Liver (tissue), 8 donors: ENCODE measurements at regions not wholly inside any gene's neighbourhood (a gene's known extent, or its start where the extent isn't known, plus 50 kb on each side); places are given as distances from the start of the nearest gene placed in this dataset.

Experiments used
- DNase-seq: peaks from one replicate; pipeline ENCODE4 v3.0.0-alpha.2; 2017; ENCODE audit warnings: low spot score
- H3K27ac ChIP-seq, 2 donors: one replicate each; pipeline ENCODE4 v1.7.0; 2013; ENCODE audit warnings: inconsistent platforms in 2 of 2, low read length in 2 of 2, control low read depth in 1 of 2, low read depth in 1 of 2, mild to moderate bottlenecking in 1 of 2
- H3K27me3 ChIP-seq, 4 donors: one replicate each; pipeline versions ENCODE4 v1.6.1 to v1.7.0; 2013; ENCODE audit warnings: low read length in 3 of 4, inconsistent platforms in 1 of 4, mild to moderate bottlenecking in 1 of 4, moderate library complexity in 1 of 4; ENCODE audit not compliant: control insufficient read depth in 4 of 4, insufficient read depth in 4 of 4
- H3K36me3 ChIP-seq, 4 donors: one replicate each; pipeline versions ENCODE4 v1.6.1 to v1.7.0; 2013; ENCODE audit warnings: low read length in 3 of 4, mild to moderate bottlenecking in 3 of 4, low read depth in 1 of 4, moderate library complexity in 1 of 4; ENCODE audit not compliant: control insufficient read depth in 4 of 4, insufficient read depth in 3 of 4
- H3K4me1 ChIP-seq, 4 donors: one replicate each; pipeline versions ENCODE4 v1.6.1 to v1.7.0; 2013; ENCODE audit warnings: low read length in 3 of 4, mild to moderate bottlenecking in 3 of 4, moderate library complexity in 1 of 4; ENCODE audit not compliant: control insufficient read depth in 4 of 4, insufficient read depth in 4 of 4
- H3K4me3 ChIP-seq, 3 donors: one replicate each; pipeline versions ENCODE4 v1.6.1 to v1.7.0; 2013; ENCODE audit warnings: low read length in 3 of 3, control low read depth in 1 of 3, low read depth in 1 of 3, mild to moderate bottlenecking in 1 of 3
- H3K9ac ChIP-seq, 2 donors: one replicate each; pipeline ENCODE4 v1.7.0; 2013; ENCODE audit warnings: low read length in 2 of 2, mild to moderate bottlenecking in 2 of 2, moderate library complexity in 2 of 2, control low read depth in 1 of 2, low read depth in 1 of 2
- H3K9me3 ChIP-seq, 4 donors: one replicate each; pipeline versions ENCODE4 v1.6.1 to v1.7.0; 2013; ENCODE audit warnings: low read length in 3 of 4; ENCODE audit not compliant: control insufficient read depth in 4 of 4
- ATF3 ChIP-seq: IDR thresholded peaks from 2 replicates; pipeline ENCODE4 v1.6.1; 2016; ENCODE audit warnings: antibody characterized with exemption
- EGR1 ChIP-seq, 2 donors: IDR thresholded peaks; 2 replicates each; pipeline ENCODE4 v1.6.1; 2016 to 2018; ENCODE audit warnings: antibody characterized with exemption in 2 of 2, low read depth in 2 of 2
- FOXA1 ChIP-seq: IDR thresholded peaks from 2 replicates; pipeline ENCODE4 v1.6.1; 2016; ENCODE audit warnings: antibody characterized with exemption
- FOXA2 ChIP-seq: IDR thresholded peaks from 2 replicates; pipeline ENCODE4 v1.6.1; 2016; ENCODE audit warnings: antibody characterized with exemption
- GABPA ChIP-seq, 2 donors: IDR thresholded peaks in 1 of 2; conservative IDR thresholded peaks in 1 of 2; 2 replicates each; pipeline ENCODE4 v1.6.1; 2016; ENCODE audit warnings: antibody characterized with exemption in 2 of 2, mild to moderate bottlenecking in 1 of 2, moderate library complexity in 1 of 2
- HNF4A ChIP-seq, 2 donors: conservative IDR thresholded peaks; 2 replicates each; pipeline ENCODE4 v1.6.1; 2016; ENCODE audit warnings: antibody characterized with exemption in 2 of 2, mild to moderate bottlenecking in 2 of 2
- HNF4G ChIP-seq: IDR thresholded peaks from 2 replicates; pipeline ENCODE4 v1.6.1; 2016; ENCODE audit warnings: antibody characterized with exemption
- JUND ChIP-seq, 2 donors: IDR thresholded peaks; 2 replicates each; pipeline ENCODE4 v1.6.1; 2016; ENCODE audit warnings: antibody characterized with exemption in 2 of 2
- NR2F2 ChIP-seq: IDR thresholded peaks from 2 replicates; pipeline ENCODE4 v1.6.1; 2016; ENCODE audit warnings: antibody characterized with exemption
- RAD21 ChIP-seq, 2 donors: IDR thresholded peaks; 2 replicates each; pipeline ENCODE4 v1.6.1; 2016; ENCODE audit warnings: antibody characterized with exemption in 2 of 2, mild to moderate bottlenecking in 2 of 2
- REST ChIP-seq: IDR thresholded peaks from 2 replicates; pipeline ENCODE4 v1.6.1; 2016; ENCODE audit warnings: antibody characterized with exemption, mild to moderate bottlenecking
- RXRA ChIP-seq, 2 donors: IDR thresholded peaks; 2 replicates each; pipeline ENCODE4 v1.6.1; 2017 to 2018; ENCODE audit warnings: antibody characterized with exemption in 2 of 2, mild to moderate bottlenecking in 1 of 2
- SP1 ChIP-seq: IDR thresholded peaks from 2 replicates; pipeline ENCODE4 v1.6.1; 2018; ENCODE audit warnings: antibody characterized with exemption, mild to moderate bottlenecking
- TAF1 ChIP-seq: conservative IDR thresholded peaks from 2 replicates; pipeline ENCODE4 v1.6.1; 2016; ENCODE audit warnings: antibody characterized with exemption, mild to moderate bottlenecking
- YY1 ChIP-seq: IDR thresholded peaks from 2 replicates; pipeline ENCODE4 v1.6.1; 2016; ENCODE audit warnings: antibody characterized with exemption, mild to moderate bottlenecking
- WGBS: extraction: QIAGEN DNeasy Blood & Tissue Kit; methylation state at CpG from one replicate; pipeline ENCODE4 v1.1.7; 2013; 5-methylcytosine and 5-hydroxymethylcytosine counted together
- TF ChIP-seq, protein P1 (sequence below): IDR thresholded peaks from 2 replicates; pipeline ENCODE4 v1.6.1; 2016; ENCODE audit warnings: antibody characterized with exemption
- TF ChIP-seq, protein P2 (sequence below): fragments of 150-350 bp; IDR thresholded peaks from 2 replicates; pipeline ENCODE4 v1.5.1; 2017; ENCODE audit warnings: improper control_type of control experiment, low read depth, low read length; ENCODE audit not compliant: missing input control
- donor health status: healthy.
- donor health status: healthy.
- donor health status: healthy.
- donor health status: healthy.
- donor health status: healthy.

GRCh38 chr5:27590503-27590902 is 552.1 kb upstream of the CDH9 start:
- TF ChIP-seq, protein P1, sequence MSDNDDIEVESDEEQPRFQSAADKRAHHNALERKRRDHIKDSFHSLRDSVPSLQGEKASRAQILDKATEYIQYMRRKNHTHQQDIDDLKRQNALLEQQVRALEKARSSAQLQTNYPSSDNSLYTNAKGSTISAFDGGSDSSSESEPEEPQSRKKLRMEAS = no peak
- TF ChIP-seq GABPA (IDR thresholded peaks at IDR 0.05 in 1 of 2, conservative IDR thresholded peaks at IDR 0.05 in 1 of 2) = no peak
- no peak for TF ChIP-seq EGR1 (IDR thresholded peaks at IDR 0.05; ENCODE audit: low read depth in 2 of 2)
- no peak for TF ChIP-seq YY1
- TF ChIP-seq, protein P2, sequence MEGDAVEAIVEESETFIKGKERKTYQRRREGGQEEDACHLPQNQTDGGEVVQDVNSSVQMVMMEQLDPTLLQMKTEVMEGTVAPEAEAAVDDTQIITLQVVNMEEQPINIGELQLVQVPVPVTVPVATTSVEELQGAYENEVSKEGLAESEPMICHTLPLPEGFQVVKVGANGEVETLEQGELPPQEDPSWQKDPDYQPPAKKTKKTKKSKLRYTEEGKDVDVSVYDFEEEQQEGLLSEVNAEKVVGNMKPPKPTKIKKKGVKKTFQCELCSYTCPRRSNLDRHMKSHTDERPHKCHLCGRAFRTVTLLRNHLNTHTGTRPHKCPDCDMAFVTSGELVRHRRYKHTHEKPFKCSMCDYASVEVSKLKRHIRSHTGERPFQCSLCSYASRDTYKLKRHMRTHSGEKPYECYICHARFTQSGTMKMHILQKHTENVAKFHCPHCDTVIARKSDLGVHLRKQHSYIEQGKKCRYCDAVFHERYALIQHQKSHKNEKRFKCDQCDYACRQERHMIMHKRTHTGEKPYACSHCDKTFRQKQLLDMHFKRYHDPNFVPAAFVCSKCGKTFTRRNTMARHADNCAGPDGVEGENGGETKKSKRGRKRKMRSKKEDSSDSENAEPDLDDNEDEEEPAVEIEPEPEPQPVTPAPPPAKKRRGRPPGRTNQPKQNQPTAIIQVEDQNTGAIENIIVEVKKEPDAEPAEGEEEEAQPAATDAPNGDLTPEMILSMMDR = no peak
- TF ChIP-seq FOXA1 = no peak
- TF ChIP-seq SP1 = no peak
- no peak for TF ChIP-seq RXRA (IDR thresholded peaks at IDR 0.05)
- TF ChIP-seq RAD21 (IDR thresholded peaks at IDR 0.05) = no peak
- TF ChIP-seq REST = no peak
- TF ChIP-seq HNF4G = no peak
- no peak for TF ChIP-seq ATF3
- H3K36me3 ChIP-seq = no peaks in the 10 kb centered on the region
- no peak overlapping the region for H3K4me3 ChIP-seq
- H3K27me3 ChIP-seq = no peaks in the 10 kb centered on the region
- no peaks in the 10 kb centered on the region for H3K4me1 ChIP-seq
- DNase-seq = no peak
- no peaks in the 10 kb centered on the region for H3K9me3 ChIP-seq
- no peak overlapping the region for H3K9ac ChIP-seq
- 94% methylated on average over 6 of the region's 6 CpGs for WGBS
- H3K27ac ChIP-seq = no peak overlapping the region

GRCh38 chr5:27578279-27578678 is 539.9 kb upstream of the CDH9 start:
- H3K4me3 ChIP-seq = no peak overlapping the region
- no peak overlapping the region for H3K9ac ChIP-seq
- no peaks in the 10 kb centered on the region for H3K36me3 ChIP-seq
- no peak for TF ChIP-seq TAF1
- TF ChIP-seq RXRA (IDR thresholded peaks at IDR 0.05) = no peak
- no peak for TF ChIP-seq RAD21 (IDR thresholded peaks at IDR 0.05)
- TF ChIP-seq NR2F2 = no peak
- no peak for TF ChIP-seq EGR1 (IDR thresholded peaks at IDR 0.05; ENCODE audit: low read depth in 2 of 2)
- no peak for TF ChIP-seq SP1
- no peak for TF ChIP-seq FOXA1
- TF ChIP-seq YY1 = no peak
- no peak for TF ChIP-seq REST
- no peak for TF ChIP-seq HNF4A (conservative IDR thresholded peaks at IDR 0.05)
- no peak for TF ChIP-seq FOXA2
- TF ChIP-seq, protein P1 = no peak
- no peak for TF ChIP-seq JUND (IDR thresholded peaks at IDR 0.05)
- TF ChIP-seq HNF4G = no peak
- no peaks in the 10 kb centered on the region for H3K9me3 ChIP-seq
- H3K27me3 ChIP-seq = no peaks in the 10 kb centered on the region
- no peak overlapping the region for H3K27ac ChIP-seq
- H3K4me1 ChIP-seq = no peaks in the 10 kb centered on the region
- no peak for DNase-seq
